RKO (cell line): ENCODE measurements at regions not wholly inside any gene's neighbourhood (a gene's known extent, or its start where the extent isn't known, plus 50 kb on each side); places are given as distances from the start of the nearest gene placed in this dataset.
A peak's percentile ranks its signal among the peaks of the same experiment; 100 is the strongest.
"Not testable (repeated sequence)": the region's sequence is repeated elsewhere in the genome, so short reads cannot be mapped to it uniquely, and the experiment has no call there.

ENCODE experiments used
- DNase-seq: peaks from one replicate; pipeline ENCODE4 v3.0.0-alpha.2; 2016; ENCODE audit warnings: low spot score

DNA sequence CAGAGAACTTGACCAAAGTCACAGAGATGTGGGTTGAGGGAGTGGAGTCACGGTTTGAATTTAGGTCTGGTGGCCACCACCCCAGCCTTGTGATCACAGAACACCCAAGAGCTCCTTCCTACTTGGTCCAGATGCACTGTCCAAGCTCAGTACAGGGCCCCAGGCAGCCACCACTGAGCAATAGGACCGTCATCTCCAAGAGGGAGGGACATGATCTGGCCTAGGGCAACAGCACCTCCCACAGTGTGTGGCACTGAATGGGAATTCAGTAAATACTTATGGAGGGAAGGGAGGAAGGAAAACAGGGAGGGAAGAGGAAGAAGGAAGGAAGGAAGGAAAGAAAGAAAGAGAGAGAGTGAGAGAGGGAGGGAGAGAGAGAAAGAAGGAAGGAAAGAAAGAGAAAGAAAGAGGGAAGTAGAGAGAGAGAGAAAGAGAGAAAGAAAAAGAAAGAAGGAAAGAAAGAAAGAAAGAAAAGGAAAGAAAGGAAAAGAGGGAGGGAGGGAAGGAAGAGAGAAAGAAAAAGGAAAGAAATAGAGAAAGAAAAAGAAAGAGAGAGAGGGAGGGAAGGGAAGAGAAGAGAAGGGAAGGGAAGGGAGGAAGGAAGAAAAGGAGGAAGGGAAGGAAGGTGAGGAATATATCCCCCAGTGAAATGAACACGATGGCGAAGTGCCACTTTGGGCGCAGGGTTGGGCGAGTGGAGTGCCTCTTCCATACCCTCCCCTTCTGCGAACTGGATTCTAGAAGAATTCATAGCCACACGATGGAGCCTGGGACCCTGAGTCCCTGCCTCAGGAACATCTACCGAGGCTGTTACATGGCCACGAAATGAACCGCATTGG lies 243.7 kb downstream of the TFAP2C start:
- no peak for DNase-seq

DNA sequence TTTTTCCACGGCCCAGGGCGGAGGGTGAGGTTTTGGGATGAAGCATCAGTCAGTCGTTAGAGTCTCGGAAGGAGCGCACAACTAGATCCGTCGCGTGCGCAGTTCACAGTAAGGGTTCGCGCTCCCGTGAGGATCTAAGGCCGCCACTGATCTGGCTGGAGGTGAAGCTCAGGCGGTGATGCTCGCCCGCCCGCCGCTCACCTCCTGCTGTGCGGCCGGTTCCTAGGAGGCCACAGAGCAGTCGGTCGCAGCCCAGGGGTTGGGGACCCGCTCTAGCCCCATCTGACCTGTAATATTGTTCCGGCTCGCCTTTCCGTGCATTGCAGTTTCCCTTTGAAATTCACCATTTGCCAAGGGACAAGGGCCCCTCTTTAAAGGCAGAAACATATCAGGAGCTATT lies 244.7 kb downstream of the TFAP2C start:
- DNase-seq = no peak

DNA sequence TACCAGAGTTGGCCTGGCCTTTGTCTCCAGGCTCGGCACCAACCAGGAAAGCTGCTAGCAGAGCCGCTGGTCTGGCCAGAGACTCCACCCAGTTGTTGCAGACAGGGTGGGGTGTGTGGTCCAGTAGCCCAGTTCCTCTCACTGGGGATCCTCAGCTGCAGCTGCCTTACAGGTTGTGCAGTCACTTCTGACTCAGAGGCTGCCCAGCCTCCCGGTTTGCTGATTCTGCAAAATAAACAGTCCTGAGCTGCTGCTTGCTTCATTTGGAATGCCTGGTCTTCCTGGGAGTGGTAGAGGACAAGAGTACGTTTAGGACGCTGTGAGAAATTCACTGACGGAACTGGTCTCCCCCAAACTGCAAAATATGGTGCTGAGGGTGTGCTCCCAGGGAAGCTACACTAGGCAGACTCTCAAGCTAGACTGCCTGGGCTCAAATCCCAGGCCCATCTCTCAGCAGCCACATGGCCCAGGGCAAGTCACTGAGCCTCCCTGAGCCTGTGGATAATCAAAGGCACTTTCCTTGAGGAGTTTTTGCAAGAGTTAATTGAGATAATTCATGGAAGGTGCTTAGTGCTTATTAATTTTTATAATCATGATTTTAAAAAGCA lies 246.1 kb downstream of the TFAP2C start:
- peak; percentile 64 for DNase-seq

GRCh38 chr20:56875803-56876202 lies 246.7 kb downstream of the TFAP2C start:
- DNase-seq = no peak

DNA sequence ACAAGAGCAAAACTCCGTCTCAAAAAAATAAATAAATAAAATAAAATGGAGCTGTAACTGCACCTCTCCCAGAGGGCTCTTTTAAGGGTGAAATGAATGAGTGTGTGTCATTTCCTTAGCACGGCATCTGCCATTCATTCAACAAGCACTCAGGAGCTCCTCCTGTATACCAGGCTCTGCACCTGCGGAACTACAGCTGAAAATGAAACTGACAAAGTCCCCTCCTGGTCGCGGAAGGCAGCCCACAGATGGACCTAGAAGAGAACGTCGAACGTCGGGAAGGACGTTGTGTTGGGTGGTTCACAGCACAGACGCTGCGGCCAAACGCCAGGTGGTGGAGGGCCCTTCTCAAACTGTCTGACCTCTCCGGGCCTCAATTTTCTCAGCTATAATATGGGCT lies 256.4 kb downstream of the TFAP2C start:
- no peak for DNase-seq

DNA sequence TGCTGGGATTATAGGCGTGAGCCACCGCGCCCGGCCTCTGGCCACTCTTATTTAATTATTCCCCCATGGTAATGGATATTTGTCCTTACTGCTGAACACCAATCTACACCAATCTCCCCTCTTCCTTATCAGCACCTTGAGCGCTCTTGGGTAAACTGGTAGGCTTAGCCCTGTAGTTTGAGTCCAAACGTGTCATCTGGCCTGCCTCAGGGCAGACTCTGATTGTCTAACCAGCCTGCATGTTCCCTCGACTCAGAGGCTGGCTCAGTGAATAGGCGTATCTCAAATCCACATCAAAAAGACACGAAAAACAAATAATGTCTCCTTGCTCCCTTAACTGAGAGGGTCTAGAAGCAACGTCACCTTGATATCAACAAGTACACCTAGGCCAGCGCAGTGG lies 260.9 kb downstream of the TFAP2C start:
- DNase-seq = no peak

DNA sequence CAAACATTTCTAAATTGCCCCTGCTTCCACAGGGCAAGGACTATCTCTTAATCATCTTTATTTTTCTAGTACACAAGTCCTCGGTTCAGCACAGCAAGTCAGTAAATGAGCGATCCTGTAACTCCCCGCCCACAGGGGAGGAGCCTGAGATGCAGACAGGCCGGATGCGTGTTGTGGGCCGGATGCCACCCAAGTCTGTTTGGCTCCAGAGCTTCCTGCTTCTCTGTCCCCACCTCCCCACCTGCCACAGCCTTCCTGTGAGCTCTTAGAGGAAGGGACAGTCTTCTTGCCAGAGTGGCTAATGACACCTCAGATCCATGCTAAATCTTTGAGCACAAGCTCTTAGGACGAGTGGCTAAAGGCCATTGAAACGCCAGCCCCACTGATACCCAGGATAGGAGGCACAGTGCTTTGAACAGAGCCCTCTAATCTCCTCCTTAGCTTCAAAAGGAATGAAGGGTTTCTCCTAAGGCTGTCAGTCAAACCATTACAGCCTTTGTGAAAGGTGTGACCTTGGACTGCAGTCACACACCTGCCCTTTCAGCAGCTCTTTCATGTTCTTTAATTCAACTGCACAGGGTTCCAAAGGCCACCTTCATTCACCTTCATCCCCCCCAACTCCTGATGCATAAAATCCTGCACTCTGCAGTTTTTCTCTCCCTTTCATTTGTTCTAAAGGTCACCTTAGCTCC lies 264.3 kb downstream of the TFAP2C start:
- no peak for DNase-seq

- DNase-seq = no peak
Measured at GRCh38 chr20:56896447-56896846, 267.3 kb downstream of the TFAP2C start.

- DNase-seq = no peak
Measured at GRCh38 chr20:56897318-56897957, 268.3 kb downstream of the TFAP2C start.

DNA sequence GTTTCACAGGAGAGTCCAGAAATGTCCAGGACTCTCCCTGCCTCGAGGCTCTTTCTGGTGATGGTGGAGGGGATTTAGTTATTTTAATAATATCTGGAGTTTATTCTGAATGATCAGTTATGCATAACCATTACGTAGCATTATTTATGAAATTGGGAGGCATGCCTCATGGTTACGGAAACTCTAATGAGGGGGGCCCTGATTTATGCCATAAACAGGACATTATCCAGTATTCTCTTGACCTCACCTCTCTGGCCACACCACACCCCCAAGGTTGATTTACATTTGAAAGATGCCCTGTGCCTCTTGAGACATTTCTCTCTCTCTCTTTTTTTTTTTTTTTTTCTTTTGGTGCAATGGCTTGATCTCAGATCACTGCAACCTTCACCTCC lies 268.8 kb downstream of the TFAP2C start:
- no peak for DNase-seq

- no peak for DNase-seq
Measured at GRCh38 chr20:56899506-56899905, 270.4 kb downstream of the TFAP2C start.

- DNase-seq = no peak
Measured at GRCh38 chr20:56900252-56900651, 271.1 kb downstream of the TFAP2C start.

DNA sequence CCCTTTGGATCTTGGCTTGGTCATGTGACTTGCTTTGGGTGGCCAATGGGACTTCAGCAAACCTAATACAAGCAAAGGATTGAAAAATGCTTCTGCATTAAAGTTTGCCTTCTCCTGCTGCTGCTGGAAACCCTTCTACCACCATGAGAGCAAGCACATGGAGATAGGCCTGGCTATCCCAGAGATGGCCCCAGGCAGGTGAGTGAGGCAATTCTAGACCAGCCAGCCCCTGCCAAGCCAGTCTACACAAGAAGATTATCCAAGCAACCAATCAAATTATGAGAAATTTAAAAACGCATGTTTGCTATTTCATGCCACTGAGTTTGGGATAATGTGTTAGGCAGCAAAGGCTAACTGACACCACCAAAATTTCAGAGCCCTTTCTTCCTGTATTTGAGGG lies 274.3 kb downstream of the TFAP2C start:
- DNase-seq = no peak

- no peak for DNase-seq
Measured at GRCh38 chr20:56903858-56904257, 274.8 kb downstream of the TFAP2C start.

DNA sequence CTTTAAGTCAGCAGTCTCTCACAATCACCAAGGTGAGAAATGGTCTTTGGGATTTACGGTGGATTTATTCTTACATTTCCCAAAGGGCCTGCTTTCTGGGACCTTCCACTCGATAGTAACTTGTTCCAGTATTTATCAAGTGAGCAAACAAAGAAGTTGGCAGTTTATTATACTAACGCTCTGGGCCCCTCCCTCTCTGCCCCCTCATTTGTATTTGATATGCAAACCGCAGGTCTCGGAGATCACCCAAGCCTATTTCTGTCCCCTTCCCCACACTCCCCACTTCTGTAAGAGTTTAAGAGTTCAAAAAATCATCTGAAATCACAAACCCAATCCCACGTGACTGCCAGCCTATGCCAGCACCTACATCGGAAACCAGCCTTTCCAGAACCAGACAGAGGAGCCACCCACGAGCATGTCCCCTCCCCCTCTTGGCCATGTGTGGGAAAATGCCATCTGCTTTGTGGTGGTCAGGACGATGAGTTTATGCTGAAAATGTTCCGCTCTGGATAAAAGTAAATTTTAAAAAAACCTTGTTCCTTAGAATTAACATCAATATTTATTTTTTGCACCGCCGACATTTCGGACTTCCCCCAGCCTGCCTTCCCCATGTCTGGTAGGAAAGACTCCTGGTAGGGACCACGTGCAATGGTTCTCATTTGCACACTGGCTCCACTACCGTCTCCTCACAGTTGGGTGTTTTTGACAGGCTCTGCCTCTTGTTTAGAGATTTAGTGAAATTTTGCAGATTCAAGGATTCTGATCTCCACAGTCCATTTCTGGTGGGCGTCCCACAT lies 281.0 kb downstream of the TFAP2C start:
- no peak for DNase-seq

DNA sequence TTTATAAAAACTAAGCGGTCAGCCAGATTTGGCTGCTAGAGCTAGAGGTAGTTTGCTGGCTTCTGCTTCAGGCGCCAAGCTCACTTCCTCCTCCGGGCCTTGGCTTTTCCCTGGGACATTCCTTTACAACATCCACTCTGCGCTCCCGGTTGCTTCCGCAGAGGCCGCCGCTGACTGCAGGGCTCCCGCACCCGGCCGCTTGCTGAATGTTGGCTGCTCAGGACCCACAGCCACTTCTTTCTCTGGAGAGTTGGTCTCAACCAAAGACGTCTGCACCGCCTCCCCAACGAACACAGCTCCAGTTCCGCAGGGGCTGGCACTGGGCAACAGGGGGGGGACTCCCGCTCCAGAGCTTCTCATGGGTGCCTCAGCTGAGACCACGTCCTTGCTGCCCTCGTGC lies 282.8 kb downstream of the TFAP2C start:
- no peak for DNase-seq

DNA sequence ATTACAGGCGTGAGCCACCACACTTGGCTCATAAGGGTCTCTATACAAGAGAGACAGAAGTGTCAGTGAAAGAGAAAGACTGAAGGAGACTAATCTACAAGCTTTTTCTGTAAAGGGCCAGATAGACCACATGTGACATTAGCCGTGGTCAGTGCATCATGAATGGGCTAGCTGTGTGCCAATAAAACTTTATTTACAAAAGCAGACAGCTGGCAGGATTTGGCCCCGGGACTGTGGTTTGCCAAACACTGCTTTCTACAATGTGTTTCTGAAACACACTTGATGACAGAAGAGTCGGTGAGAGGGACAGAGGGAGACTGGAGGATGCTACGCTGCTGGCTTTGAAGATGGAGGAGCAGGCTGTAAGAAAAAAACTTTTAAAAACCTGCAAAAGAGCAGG lies 285.4 kb downstream of the TFAP2C start:
- DNase-seq = no peak

GRCh38 chr20:56916345-56916622 lies 287.2 kb downstream of the TFAP2C start:
- DNase-seq = no peak

DNA sequence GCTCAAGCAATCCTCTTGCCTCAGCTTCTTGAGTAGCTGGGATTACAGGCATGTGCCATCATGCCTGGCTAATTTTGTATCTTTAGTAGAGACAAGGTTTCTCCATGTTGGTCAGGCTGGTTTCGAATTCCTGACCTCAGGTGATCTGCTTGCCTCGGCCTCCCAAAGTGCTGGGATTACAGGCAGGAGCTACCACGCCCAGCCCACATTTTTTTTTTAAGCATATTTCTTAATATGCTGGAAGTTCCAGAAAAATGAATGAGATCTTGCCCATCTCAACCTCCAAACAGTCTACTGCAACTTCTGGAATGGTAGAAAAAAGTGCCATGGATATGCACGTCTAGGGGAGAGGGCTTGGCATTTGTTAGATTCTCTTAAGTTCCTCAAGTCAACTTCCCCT lies 290.9 kb downstream of the TFAP2C start:
- DNase-seq = not testable (repeated sequence)

DNA sequence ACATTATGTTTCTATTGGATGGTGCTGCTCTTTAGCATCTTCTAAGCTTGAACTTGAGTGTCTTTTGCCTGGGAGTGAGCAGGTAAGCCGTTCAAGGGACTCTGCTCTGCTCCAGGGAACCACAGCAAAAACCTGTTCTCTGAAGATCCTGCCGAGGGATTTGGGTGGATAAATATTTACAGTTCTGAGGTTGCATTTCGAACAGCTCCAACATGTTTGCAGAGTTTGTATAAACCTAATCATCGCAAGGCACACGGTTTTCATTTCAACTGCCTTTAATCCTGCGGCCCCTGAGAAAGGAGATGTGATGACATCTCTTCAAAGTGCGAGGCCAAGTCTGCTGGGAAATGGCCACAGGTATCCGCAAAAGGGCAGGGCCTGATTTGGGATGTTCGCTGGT lies 293.4 kb downstream of the TFAP2C start:
- no peak for DNase-seq

GRCh38 chr20:56924292-56925081 lies 295.4 kb downstream of the TFAP2C start:
- no peak for DNase-seq
